Upper lobe of left lung (tissue), 4 donors: ENCODE measurements at regions not wholly inside any gene's neighbourhood (a gene's known extent, or its start where the extent isn't known, plus 50 kb on each side); places are given as distances from the start of the nearest gene placed in this dataset.

Experiments used
- CTCF ChIP-seq, 6 experiments: fragments of 450-650 bp in 4 of 6; fragments of 200-600 bp in 2 of 6; sonication (generic) in 2 of 6; IDR thresholded peaks; one replicate each; pipeline ENCODE4 v1.5.1; 2016 to 2019; ENCODE audit warnings: antibody characterized with exemption in 6 of 6
- EP300 ChIP-seq, 4 donors: sonication (generic); formaldehyde crosslinking; IDR thresholded peaks; one replicate each; pipeline ENCODE4 v1.5.1; 2017; ENCODE audit warnings: antibody characterized with exemption in 4 of 4, control low read depth in 2 of 4
- POLR2A ChIP-seq, 4 donors: fragments of 450-650 bp; IDR thresholded peaks; one replicate each; pipeline ENCODE4 v1.5.1; 2016 to 2017; ENCODE audit warnings: antibody characterized with exemption in 4 of 4, mild to moderate bottlenecking in 2 of 4
- POLR2AphosphoS5 ChIP-seq, 2 donors: sonication (generic); formaldehyde crosslinking; IDR thresholded peaks; one replicate each; pipeline ENCODE4 v1.5.1; 2017; ENCODE audit warnings: antibody characterized with exemption in 2 of 2

- TF ChIP-seq CTCF (IDR thresholded peaks at IDR 0.05) (no peak), POLR2A (IDR thresholded peaks at IDR 0.05) (no peak), POLR2AphosphoS5 (IDR thresholded peaks at IDR 0.05) (no peak), EP300 (IDR thresholded peaks at IDR 0.05) (no peak)
Observed at GRCh38 chr2:212939777-212940531, 211.5 kb downstream of the IKZF2 start.
